Activated CD4-positive, alpha-beta T cell treated with anti-CD3 and anti-CD28 coated beads, Interleukin-2, amount 50 U/mL, for 24 hours (primary cell): ENCODE measurements at regions not wholly inside any gene's neighbourhood (a gene's known extent, or its start where the extent isn't known, plus 50 kb on each side); places are given as distances from the start of the nearest gene placed in this dataset.

Experiments used
- DNase-seq, 2 donors: peaks; one replicate each; pipeline ENCODE4 v3.0.0-alpha.2; 2020; ENCODE audit warnings: low read depth in 1 of 2, low spot score in 1 of 2

GRCh38 chr13:48146122-48146521 lies 51.2 kb upstream of the MED4 start:
- no peak for DNase-seq
